PC-3 (cell line): ENCODE measurements at regions not wholly inside any gene's neighbourhood (a gene's known extent, or its start where the extent isn't known, plus 50 kb on each side); places are given as distances from the start of the nearest gene placed in this dataset.
"Not testable (repeated sequence)": the region's sequence is repeated elsewhere in the genome, so short reads cannot be mapped to it uniquely, and the experiment has no call there.

Source experiments
- ATAC-seq: fragments of 200-7000 bp; cut with Tn5 transposase; 2 replicates; pipeline ENCODE4 v1.9.1; 2020; ENCODE audit warnings: mild to moderate bottlenecking, moderate library complexity
- BruUV-seq: library from RNA; stranded (reverse); fragments of 400-500 nt; replicated peaks from 2 replicates; lab custom pipeline; 2021; lab: Mats Ljungman, UMichigan
- CTCF ChIA-PET: fragments of 300-600 bp; sonication (Branson Sonifier 250); formaldehyde crosslinking; loops from one replicate; lab custom pipeline; 2022; ENCODE audit warnings: antibody characterized with exemption; lab: Charles Lee
- POLR2A ChIA-PET: fragments of 300-600 bp; sonication (Branson Sonifier 250); formaldehyde crosslinking; loops from one replicate; lab custom pipeline; 2022; ENCODE audit warnings: antibody characterized with exemption; ENCODE audit not compliant: unreplicated experiment; lab: Charles Lee
- DNase-seq: peaks from one replicate; pipeline ENCODE4 v3.0.0-alpha.2; 2015
- H2AFZ ChIP-seq: fragments of 300-600 bp; sonication (generic); 2 replicates; pipeline ENCODE4 v1.6.0; 2016; ENCODE audit warnings: antibody characterized with exemption, low read length
- H3F3A ChIP-seq: fragments of 300-600 bp; sonication (generic); one replicate; pipeline ENCODE4 v1.6.0; 2017; ENCODE audit warnings: antibody characterized with exemption, low read length, control low read depth, mild to moderate bottlenecking; ENCODE audit not compliant: unreplicated experiment
- H3K27ac ChIP-seq: fragments of 300-600 bp; sonication (generic); 2 replicates; pipeline ENCODE4 v1.5.1; 2016; ENCODE audit warnings: mild to moderate bottlenecking, low read length
- H3K27me3 ChIP-seq: fragments of 300-600 bp; sonication (generic); 2 replicates; pipeline ENCODE4 v1.6.1; 2016; ENCODE audit warnings: low read length, mixed read lengths
- H3K36me3 ChIP-seq: fragments of 300-600 bp; sonication (generic); 2 replicates; pipeline ENCODE4 v1.6.1; 2016; ENCODE audit warnings: low read depth, mixed run types, low read length, mixed read lengths
- H3K4me1 ChIP-seq: fragments of 300-600 bp; sonication (generic); 2 replicates; pipeline ENCODE4 v1.5.1; 2016; ENCODE audit warnings: low read length; ENCODE audit not compliant: insufficient read depth
- H3K4me2 ChIP-seq: fragments of 300-600 bp; sonication (generic); 2 replicates; pipeline ENCODE4 v1.6.0; 2016; ENCODE audit warnings: low read length
- H3K4me3 ChIP-seq: fragments of 300-600 bp; sonication (generic); 2 replicates; pipeline ENCODE4 v1.5.1; 2016; ENCODE audit warnings: mild to moderate bottlenecking, low read length, mixed read lengths
- H3K79me2 ChIP-seq: fragments of 300-600 bp; sonication (generic); 2 replicates; pipeline ENCODE4 v1.6.1; 2017; ENCODE audit warnings: low read length, mixed read lengths
- H3K9ac ChIP-seq: fragments of 300-600 bp; sonication (generic); 2 replicates; pipeline ENCODE4 v1.6.0; 2016; ENCODE audit warnings: mild to moderate bottlenecking, low read length
- H3K9me2 ChIP-seq: fragments of 300-600 bp; sonication (generic); replicated peaks from 2 replicates; pipeline ENCODE4 v1.6.1; 2016; ENCODE audit warnings: mixed run types, low read length, mixed read lengths
- H3K9me3 ChIP-seq: fragments of 300-600 bp; sonication (generic); 2 replicates; pipeline ENCODE4 v1.6.1; 2016; ENCODE audit warnings: low read length, mixed read lengths
- H4K20me1 ChIP-seq: fragments of 300-600 bp; sonication (generic); 2 replicates; pipeline ENCODE4 v1.6.1; 2016; ENCODE audit warnings: low read length, mixed read lengths
- EZH2 ChIP-seq: fragments of 300-600 bp; sonication (generic); IDR thresholded peaks from one replicate; pipeline ENCODE4 v1.6.1; 2017; ENCODE audit warnings: antibody characterized with exemption, mild to moderate bottlenecking, low read length; ENCODE audit not compliant: unreplicated experiment
- EZH2phosphoT487 ChIP-seq: fragments of 300-600 bp; sonication (generic); IDR thresholded peaks from 2 replicates; pipeline ENCODE4 v1.6.1; 2018; ENCODE audit warnings: mild to moderate bottlenecking, antibody characterized with exemption, low read length, borderline replicate concordance
- intact Hi-C: fragments of 100-400 bp; cut with micrococcal nuclease; formaldehyde crosslinking; loops from 2 replicates; pipeline ENCODE4 v1.9.0; 2023
- TF ChIP-seq, protein P1 (sequence below): fragments of 300-600 bp; sonication (generic); conservative IDR thresholded peaks from 2 replicates; pipeline ENCODE4 v1.5.1; 2017; ENCODE audit warnings: antibody characterized with exemption, low read depth, mild to moderate bottlenecking, low read length

DNA sequence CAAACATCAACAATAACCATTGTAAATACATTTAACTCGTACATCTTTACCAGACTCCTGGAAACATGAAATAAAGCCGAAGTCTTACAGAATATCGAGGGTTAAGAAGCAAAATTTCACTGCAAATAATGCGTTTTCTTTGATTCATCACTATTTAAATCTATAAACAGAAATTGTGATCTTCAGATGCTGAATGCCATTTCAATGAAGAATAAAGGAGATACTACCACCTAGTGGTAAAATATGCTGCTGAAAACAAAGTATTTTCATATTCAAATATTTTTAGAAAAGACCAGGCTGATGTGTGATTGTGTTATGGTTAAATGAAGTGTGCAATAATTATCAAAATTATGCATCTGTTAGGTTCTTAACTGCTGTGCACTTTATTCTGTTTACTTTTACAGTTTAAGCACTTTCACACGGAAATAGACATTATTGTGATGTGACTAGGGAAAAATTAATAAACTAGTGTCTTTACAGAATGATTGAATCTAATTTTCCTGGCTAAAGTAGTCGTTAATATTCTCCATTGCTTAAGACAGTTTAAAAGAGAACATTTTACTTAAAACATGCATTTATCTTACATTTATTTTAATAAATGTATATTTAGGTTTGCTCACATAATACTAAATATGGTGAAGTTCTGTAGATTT lies 1093.1 kb downstream of the MRPL39 start:
- Histone ChIP-seq H3K9ac (no peak overlapping the region), H3F3A (no peaks in the 10 kb centered on the region), H3K4me3 (no peak overlapping the region), H3K4me1 (no peaks in the 10 kb centered on the region), H3K27ac (no peak overlapping the region), H3K79me2 (no peaks in the 10 kb centered on the region), H2AFZ (no peak overlapping the region), H3K36me3 (no peaks in the 10 kb centered on the region), H3K9me2 (no peaks in the 10 kb centered on the region), H3K9me3 (no peaks in the 10 kb centered on the region), H4K20me1 (no peaks in the 10 kb centered on the region), H3K27me3 (no peaks in the 10 kb centered on the region), H3K4me2 (no peak overlapping the region)
- intact Hi-C loops = loop anchor here (1.0 to 10.0 kb wide), 7 partner anchors 137 to 661 kb away; no protein-coding TSS in a partner anchor
- DNase-seq (peak; percentile 57), ATAC-seq (no peak)
- CTCF ChIA-PET = no interaction called here
- BruUV-seq = no TSS peak
- POLR2A ChIA-PET = no interaction called here
- TF ChIP-seq EZH2 (no peak), EZH2phosphoT487 (no peak)
- TF ChIP-seq, protein P1, sequence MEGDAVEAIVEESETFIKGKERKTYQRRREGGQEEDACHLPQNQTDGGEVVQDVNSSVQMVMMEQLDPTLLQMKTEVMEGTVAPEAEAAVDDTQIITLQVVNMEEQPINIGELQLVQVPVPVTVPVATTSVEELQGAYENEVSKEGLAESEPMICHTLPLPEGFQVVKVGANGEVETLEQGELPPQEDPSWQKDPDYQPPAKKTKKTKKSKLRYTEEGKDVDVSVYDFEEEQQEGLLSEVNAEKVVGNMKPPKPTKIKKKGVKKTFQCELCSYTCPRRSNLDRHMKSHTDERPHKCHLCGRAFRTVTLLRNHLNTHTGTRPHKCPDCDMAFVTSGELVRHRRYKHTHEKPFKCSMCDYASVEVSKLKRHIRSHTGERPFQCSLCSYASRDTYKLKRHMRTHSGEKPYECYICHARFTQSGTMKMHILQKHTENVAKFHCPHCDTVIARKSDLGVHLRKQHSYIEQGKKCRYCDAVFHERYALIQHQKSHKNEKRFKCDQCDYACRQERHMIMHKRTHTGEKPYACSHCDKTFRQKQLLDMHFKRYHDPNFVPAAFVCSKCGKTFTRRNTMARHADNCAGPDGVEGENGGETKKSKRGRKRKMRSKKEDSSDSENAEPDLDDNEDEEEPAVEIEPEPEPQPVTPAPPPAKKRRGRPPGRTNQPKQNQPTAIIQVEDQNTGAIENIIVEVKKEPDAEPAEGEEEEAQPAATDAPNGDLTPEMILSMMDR = peak; percentile 88

DNA sequence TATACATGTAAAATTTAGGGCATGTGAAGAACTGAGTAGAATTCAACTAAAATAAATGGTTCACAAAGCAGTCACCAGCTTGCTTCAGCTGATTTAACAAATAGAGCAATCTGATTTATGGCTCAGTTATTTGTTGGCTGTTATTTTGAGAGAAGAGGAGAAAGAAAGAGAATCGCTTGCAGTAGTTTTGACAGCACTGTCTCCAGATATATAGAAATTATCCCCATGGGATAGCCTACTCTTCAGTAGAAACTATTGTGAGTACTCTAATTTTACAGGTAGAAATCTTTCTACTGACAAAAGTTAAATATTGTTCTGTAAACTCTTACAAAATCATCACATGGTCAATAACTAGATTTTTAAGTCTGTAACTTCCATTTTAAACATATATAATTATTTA lies 1098.2 kb downstream of the MRPL39 start:
- Histone ChIP-seq H2AFZ (no peak overlapping the region), H4K20me1 (no peaks in the 10 kb centered on the region), H3K27me3 (no peaks in the 10 kb centered on the region), H3F3A (no peaks in the 10 kb centered on the region), H3K9me2 (no peaks in the 10 kb centered on the region), H3K9ac (no peak overlapping the region), H3K9me3 (no peaks in the 10 kb centered on the region), H3K4me2 (no peak overlapping the region), H3K4me3 (no peak overlapping the region), H3K36me3 (no peaks in the 10 kb centered on the region), H3K27ac (no peak overlapping the region), H3K79me2 (no peaks in the 10 kb centered on the region), H3K4me1 (no peaks in the 10 kb centered on the region)
- BruUV-seq = no TSS peak
- ChIA-PET CTCF (no interaction called here), POLR2A (no interaction called here)
- intact Hi-C loops = no loop called here
- TF ChIP-seq, protein P1 = no peak
- TF ChIP-seq EZH2phosphoT487 (no peak), EZH2 (no peak)
- ATAC-seq = no peak
- no peak for DNase-seq

DNA sequence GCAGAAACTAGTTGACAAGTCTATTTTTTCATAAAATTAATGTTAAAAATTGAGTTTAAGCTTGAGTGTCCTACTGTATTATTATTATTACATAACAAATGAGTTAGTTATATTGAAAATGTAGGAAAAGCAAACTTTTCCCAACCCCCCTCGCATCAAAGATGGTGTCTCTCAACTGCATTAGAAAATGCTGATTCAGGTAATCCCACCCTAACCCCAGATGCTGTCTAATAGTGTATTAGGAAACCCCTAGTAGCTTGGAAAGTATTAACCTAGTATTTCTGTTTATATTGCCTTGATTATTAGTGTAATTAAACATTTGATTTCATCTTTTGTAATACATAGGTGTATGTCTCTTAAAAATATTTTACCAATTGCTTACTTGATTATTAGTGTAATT lies 1120.3 kb downstream of the MRPL39 start:
- no peak for TF ChIP-seq EZH2phosphoT487
- TF ChIP-seq EZH2 = no peak
- TF ChIP-seq, protein P1 = no peak
- BruUV-seq = no TSS peak
- Histone ChIP-seq H3K27ac (no peak overlapping the region), H3K4me1 (no peaks in the 10 kb centered on the region), H3K4me2 (no peak overlapping the region), H3K27me3 (no peaks in the 10 kb centered on the region), H3K4me3 (no peak overlapping the region), H2AFZ (no peak overlapping the region), H3K9ac (no peak overlapping the region), H3F3A (no peaks in the 10 kb centered on the region), H3K9me3 (no peaks in the 10 kb centered on the region), H3K36me3 (no peaks in the 10 kb centered on the region), H3K9me2 (no peaks in the 10 kb centered on the region), H3K79me2 (no peaks in the 10 kb centered on the region), H4K20me1 (no peaks in the 10 kb centered on the region)
- intact Hi-C loops = no loop called here
- ChIA-PET CTCF (no interaction called here), POLR2A (no interaction called here)
- no peak for ATAC-seq
- DNase-seq = no peak

DNA sequence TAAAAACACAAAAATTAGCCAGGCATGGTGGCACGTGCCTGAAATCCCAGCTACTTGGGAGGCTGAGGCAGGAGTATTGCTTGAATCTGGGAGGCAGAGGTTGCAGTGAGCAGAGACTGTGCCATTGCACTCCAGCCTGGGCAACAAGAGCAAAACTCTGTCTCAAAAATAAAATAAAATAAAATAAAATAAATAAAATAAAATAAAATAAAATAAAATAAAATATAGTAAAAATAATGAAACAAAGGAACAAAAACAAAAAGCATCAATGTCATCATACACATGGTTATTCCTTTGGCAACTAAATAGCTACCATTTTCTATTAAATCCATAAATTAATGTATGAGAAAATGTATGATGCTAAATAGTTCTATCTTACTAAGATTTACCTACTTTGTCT lies 1123.9 kb downstream of the MRPL39 start:
- H4K20me1 ChIP-seq, H3K27me3 ChIP-seq, POLR2A ChIA-PET, H3K4me3 ChIP-seq, H3K4me1 ChIP-seq, H3F3A ChIP-seq, H3K36me3 ChIP-seq, H3K9ac ChIP-seq, H3K79me2 ChIP-seq, H3K9me3 ChIP-seq, H3K4me2 ChIP-seq, BruUV-seq, H2AFZ ChIP-seq, H3K27ac ChIP-seq, DNase-seq, H3K9me2 ChIP-seq, CTCF ChIA-PET, intact Hi-C loops, ATAC-seq: not testable (repeated sequence)
